WTC11 (cell line): ENCODE measurements at regions not wholly inside any gene's neighbourhood (a gene's known extent, or its start where the extent isn't known, plus 50 kb on each side); places are given as distances from the start of the nearest gene placed in this dataset.

Experiments used
- ATAC-seq: fragments of 200-7000 bp; cut with Tn5 transposase; 2 replicates; pipeline ENCODE4 v1.10.0; 2021; ENCODE audit warnings: mild to moderate bottlenecking, moderate library complexity
- CTCF ChIA-PET: fragments of 300-600 bp; sonication (Branson Sonifier 250); formaldehyde crosslinking; loops from one replicate; lab custom pipeline; 2021; ENCODE audit warnings: antibody characterized with exemption; lab: Charles Lee
- POLR2A ChIA-PET: fragments of 350-600 bp; sonication (Branson Sonifier 250); formaldehyde crosslinking; loops from one replicate; lab custom pipeline; 2021; ENCODE audit warnings: antibody characterized with exemption; lab: Charles Lee
- DNase-seq: peaks from one replicate; pipeline ENCODE4 v3.0.0; 2021; ENCODE audit warnings: low spot score
- H3K27ac Mint-ChIP-seq: 2 replicates; pipeline ENCODE4 v1.8.0; 2021; ENCODE audit warnings: mixed read lengths
- H3K27me3 Mint-ChIP-seq: 2 replicates; pipeline ENCODE4 v1.8.0; 2021; ENCODE audit warnings: low read depth, mild to moderate bottlenecking, moderate library complexity, mixed read lengths
- H3K36me3 Mint-ChIP-seq: 2 replicates; pipeline ENCODE4 v1.8.0; 2021; ENCODE audit warnings: mixed read lengths
- H3K4me1 Mint-ChIP-seq: 2 replicates; pipeline ENCODE4 v1.8.0; 2022; ENCODE audit warnings: mixed read lengths
- H3K4me3 Mint-ChIP-seq: 2 replicates; pipeline ENCODE4 v1.8.0; 2021; ENCODE audit warnings: mild to moderate bottlenecking, moderate library complexity, mixed read lengths
- H3K9me3 Mint-ChIP-seq: 2 replicates; pipeline ENCODE4 v1.8.0; 2021; ENCODE audit warnings: mixed read lengths
- ARID4B ChIP-seq: sonication (generic); formaldehyde crosslinking; IDR thresholded peaks from 2 replicates; pipeline ENCODE4 v1.8.0; 2023; ENCODE audit warnings: missing genetic modification reagents, mild to moderate bottlenecking, borderline replicate concordance
- CBFB ChIP-seq: sonication (generic); formaldehyde crosslinking; IDR thresholded peaks from 2 replicates; pipeline ENCODE4 v1.8.1; 2022; ENCODE audit warnings: mild to moderate bottlenecking, low read depth, missing genetic modification reagents
- ELF4 ChIP-seq: sonication (generic); formaldehyde crosslinking; IDR thresholded peaks from 2 replicates; pipeline ENCODE4 v1.8.1; 2022; ENCODE audit warnings: low read depth, mild to moderate bottlenecking, moderate library complexity, missing genetic modification reagents
- FOXP1 ChIP-seq: sonication (generic); formaldehyde crosslinking; IDR thresholded peaks from 2 replicates; pipeline ENCODE4 v1.8.0; 2022; ENCODE audit warnings: missing genetic modification reagents, mild to moderate bottlenecking, moderate library complexity, borderline replicate concordance
- KAT7 ChIP-seq: sonication (generic); formaldehyde crosslinking; IDR thresholded peaks from 2 replicates; pipeline ENCODE4 v1.8.1; 2023; ENCODE audit warnings: missing genetic modification reagents, mild to moderate bottlenecking, borderline replicate concordance
- NFATC4 ChIP-seq: fragments of 250-450 bp; sonication (Bioruptor Pico); IDR thresholded peaks from 2 replicates; pipeline ENCODE4 v1.9.0; 2021; ENCODE audit warnings: mild to moderate bottlenecking
- NR3C1 ChIP-seq: sonication (generic); formaldehyde crosslinking; conservative IDR thresholded peaks from 2 replicates; pipeline ENCODE4 v1.8.1; 2023; ENCODE audit warnings: low read depth, mild to moderate bottlenecking, missing genetic modification reagents
- PRRX2 ChIP-seq: fragments of 250-450 bp; sonication (Bioruptor Pico); IDR thresholded peaks from 2 replicates; pipeline ENCODE4 v1.8.0; 2021; ENCODE audit warnings: mild to moderate bottlenecking
- RORB ChIP-seq: fragments of 250-450 bp; sonication (Bioruptor Pico); IDR thresholded peaks from 2 replicates; pipeline ENCODE4 v1.9.0; 2021; ENCODE audit warnings: mild to moderate bottlenecking
- TCF7 ChIP-seq: sonication (generic); formaldehyde crosslinking; IDR thresholded peaks from 2 replicates; pipeline ENCODE4 v1.8.0; 2022; ENCODE audit warnings: mild to moderate bottlenecking, low read depth, missing genetic modification reagents, moderate library complexity
- ZBTB21 ChIP-seq: sonication (generic); formaldehyde crosslinking; IDR thresholded peaks from 2 replicates; pipeline ENCODE4 v1.8.1; 2023; ENCODE audit warnings: mild to moderate bottlenecking, missing genetic modification reagents, borderline replicate concordance
- ZNF396 ChIP-seq: fragments of 250-450 bp; sonication (Bioruptor Pico); IDR thresholded peaks from 2 replicates; pipeline ENCODE4 v1.8.0; 2021; ENCODE audit warnings: mild to moderate bottlenecking, moderate library complexity, borderline replicate concordance
- ZNF423 ChIP-seq: fragments of 250-450 bp; sonication (Bioruptor Pico); IDR thresholded peaks from 2 replicates; pipeline ENCODE4 v2.1.2; 2022; ENCODE audit warnings: mild to moderate bottlenecking, moderate library complexity
- TF ChIP-seq, protein P1 (sequence below): fragments of 250-450 bp; sonication (Bioruptor Pico); IDR thresholded peaks from 2 replicates; pipeline ENCODE4 v1.9.0; 2021; ENCODE audit warnings: mild to moderate bottlenecking
- TF ChIP-seq, protein P2 (sequence below): sonication (generic); formaldehyde crosslinking; IDR thresholded peaks from 2 replicates; pipeline ENCODE4 v1.8.1; 2022; ENCODE audit warnings: mild to moderate bottlenecking, moderate library complexity, missing genetic modification reagents
- TF ChIP-seq, protein P3 (sequence below): sonication (generic); formaldehyde crosslinking; IDR thresholded peaks from 2 replicates; pipeline ENCODE4 v1.8.0; 2022; ENCODE audit warnings: mild to moderate bottlenecking, missing genetic modification reagents
- TF ChIP-seq, protein P4 (sequence below): sonication (generic); formaldehyde crosslinking; IDR thresholded peaks from 2 replicates; pipeline ENCODE4 v1.8.1; 2022; ENCODE audit warnings: low read depth, mild to moderate bottlenecking, moderate library complexity, missing genetic modification reagents, borderline replicate concordance

- TF ChIP-seq, protein P1, sequence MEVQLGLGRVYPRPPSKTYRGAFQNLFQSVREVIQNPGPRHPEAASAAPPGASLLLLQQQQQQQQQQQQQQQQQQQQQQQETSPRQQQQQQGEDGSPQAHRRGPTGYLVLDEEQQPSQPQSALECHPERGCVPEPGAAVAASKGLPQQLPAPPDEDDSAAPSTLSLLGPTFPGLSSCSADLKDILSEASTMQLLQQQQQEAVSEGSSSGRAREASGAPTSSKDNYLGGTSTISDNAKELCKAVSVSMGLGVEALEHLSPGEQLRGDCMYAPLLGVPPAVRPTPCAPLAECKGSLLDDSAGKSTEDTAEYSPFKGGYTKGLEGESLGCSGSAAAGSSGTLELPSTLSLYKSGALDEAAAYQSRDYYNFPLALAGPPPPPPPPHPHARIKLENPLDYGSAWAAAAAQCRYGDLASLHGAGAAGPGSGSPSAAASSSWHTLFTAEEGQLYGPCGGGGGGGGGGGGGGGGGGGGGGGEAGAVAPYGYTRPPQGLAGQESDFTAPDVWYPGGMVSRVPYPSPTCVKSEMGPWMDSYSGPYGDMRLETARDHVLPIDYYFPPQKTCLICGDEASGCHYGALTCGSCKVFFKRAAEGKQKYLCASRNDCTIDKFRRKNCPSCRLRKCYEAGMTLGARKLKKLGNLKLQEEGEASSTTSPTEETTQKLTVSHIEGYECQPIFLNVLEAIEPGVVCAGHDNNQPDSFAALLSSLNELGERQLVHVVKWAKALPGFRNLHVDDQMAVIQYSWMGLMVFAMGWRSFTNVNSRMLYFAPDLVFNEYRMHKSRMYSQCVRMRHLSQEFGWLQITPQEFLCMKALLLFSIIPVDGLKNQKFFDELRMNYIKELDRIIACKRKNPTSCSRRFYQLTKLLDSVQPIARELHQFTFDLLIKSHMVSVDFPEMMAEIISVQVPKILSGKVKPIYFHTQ (CRISPR knock-in tag) = no peak
- TF ChIP-seq, protein P2, sequence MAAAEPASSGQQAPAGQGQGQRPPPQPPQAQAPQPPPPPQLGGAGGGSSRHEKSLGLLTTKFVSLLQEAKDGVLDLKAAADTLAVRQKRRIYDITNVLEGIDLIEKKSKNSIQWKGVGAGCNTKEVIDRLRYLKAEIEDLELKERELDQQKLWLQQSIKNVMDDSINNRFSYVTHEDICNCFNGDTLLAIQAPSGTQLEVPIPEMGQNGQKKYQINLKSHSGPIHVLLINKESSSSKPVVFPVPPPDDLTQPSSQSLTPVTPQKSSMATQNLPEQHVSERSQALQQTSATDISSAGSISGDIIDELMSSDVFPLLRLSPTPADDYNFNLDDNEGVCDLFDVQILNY = no peak
- TF ChIP-seq ELF4 (no peak), RORB (CRISPR knock-in tag) (no peak), ZNF423 (no peak)
- TF ChIP-seq, protein P3, sequence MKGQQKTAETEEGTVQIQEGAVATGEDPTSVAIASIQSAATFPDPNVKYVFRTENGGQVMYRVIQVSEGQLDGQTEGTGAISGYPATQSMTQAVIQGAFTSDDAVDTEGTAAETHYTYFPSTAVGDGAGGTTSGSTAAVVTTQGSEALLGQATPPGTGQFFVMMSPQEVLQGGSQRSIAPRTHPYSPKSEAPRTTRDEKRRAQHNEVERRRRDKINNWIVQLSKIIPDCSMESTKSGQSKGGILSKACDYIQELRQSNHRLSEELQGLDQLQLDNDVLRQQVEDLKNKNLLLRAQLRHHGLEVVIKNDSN (CRISPR knock-in tag) = no peak
- TF ChIP-seq, all 79 proteins: peak for 0
Observed at GRCh38 chr2:4501525-4501924, 798.1 kb downstream of the DCDC2C start (continued).

DNA sequence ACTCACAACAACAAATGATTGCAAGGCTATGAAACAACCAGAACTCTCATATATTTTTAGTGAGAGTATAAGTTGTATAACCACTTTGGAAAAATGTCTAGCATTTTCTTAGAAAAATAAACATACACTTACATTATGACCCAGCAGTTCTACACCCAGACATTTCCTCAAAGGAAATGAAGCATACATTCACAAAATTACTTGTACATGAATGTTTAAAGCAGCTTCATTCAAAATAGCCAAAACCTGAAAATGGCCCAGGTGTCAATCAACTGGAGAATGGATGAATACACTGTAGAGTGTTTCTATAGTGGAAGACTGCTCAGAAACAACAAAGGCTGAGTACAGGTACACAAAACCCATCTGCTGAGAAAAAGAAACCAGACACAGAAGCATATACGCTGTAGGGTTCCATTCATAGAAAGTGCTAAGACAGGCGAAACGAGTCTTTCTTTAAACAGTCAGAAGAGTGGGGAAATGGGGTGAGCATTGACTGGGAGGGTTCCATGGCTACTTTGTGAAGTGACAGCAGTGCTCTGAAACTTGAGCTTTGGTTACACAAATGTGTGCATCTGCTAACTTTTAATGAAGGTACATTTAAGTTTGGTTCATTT lies 799.0 kb downstream of the DCDC2C start:
- no peaks in the 10 kb centered on the region for H3K27me3 Mint-ChIP-seq
- H3K27ac Mint-ChIP-seq = no peak overlapping the region
- ATAC-seq (no peak), DNase-seq (no peak)
- peaks cover 53% of the 10 kb centered on the region for H3K36me3 Mint-ChIP-seq
- peaks cover 81% of the 10 kb centered on the region for H3K9me3 Mint-ChIP-seq
- no peak overlapping the region for H3K4me3 Mint-ChIP-seq
- no peaks in the 10 kb centered on the region for H3K4me1 Mint-ChIP-seq
- ChIA-PET POLR2A (no interaction called here), CTCF (no interaction called here)
- TF ChIP-seq PRRX2 (CRISPR knock-in tag) (no peak), NR3C1 (CRISPR knock-in tag) (no peak), ZBTB21 (CRISPR knock-in tag) (no peak), ZNF396 (CRISPR knock-in tag) (no peak), CBFB (no peak), NFATC4 (CRISPR knock-in tag) (no peak), RORB (CRISPR knock-in tag) (no peak), ARID4B (CRISPR knock-in tag) (no peak), TCF7 (CRISPR knock-in tag) (no peak), KAT7 (CRISPR knock-in tag) (no peak), FOXP1 (CRISPR knock-in tag) (no peak)
- TF ChIP-seq, protein P4, sequence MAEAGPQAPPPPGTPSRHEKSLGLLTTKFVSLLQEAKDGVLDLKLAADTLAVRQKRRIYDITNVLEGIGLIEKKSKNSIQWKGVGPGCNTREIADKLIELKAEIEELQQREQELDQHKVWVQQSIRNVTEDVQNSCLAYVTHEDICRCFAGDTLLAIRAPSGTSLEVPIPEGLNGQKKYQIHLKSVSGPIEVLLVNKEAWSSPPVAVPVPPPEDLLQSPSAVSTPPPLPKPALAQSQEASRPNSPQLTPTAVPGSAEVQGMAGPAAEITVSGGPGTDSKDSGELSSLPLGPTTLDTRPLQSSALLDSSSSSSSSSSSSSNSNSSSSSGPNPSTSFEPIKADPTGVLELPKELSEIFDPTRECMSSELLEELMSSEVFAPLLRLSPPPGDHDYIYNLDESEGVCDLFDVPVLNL (CRISPR knock-in tag) = no peak
